CD4-positive, alpha-beta T cell treated with Interferon alpha-2 for 1 hour (primary cell): ENCODE measurements at regions not wholly inside any gene's neighbourhood (a gene's known extent, or its start where the extent isn't known, plus 50 kb on each side); places are given as distances from the start of the nearest gene placed in this dataset.
A peak's percentile ranks its signal among the peaks of the same experiment; 100 is the strongest.

Experiments used
- DNase-seq, 2 donors: peaks; one replicate each; pipeline ENCODE4 v3.0.0-alpha.2; 2020 to 2022

DNA sequence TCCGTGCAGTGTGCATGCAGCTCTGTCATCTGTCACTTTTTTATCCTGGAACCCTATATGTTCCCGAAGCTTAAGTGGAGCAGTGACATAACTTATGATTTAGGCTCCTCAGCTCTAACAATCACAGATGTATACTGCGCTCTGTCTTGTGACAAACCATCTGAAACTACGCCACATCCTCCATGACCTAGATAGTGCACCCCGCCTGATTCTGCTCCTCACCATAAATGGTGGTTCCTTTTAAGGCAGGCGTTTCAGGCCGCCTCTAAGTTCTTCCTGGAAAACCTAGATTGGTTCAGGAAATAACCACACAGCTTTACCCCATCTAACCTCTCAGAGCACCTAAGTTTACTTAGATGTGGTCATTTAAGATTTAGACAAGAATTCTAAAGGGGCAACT lies 372.0 kb downstream of the CDH10 start:
- peak in 1 of 2 donors; percentile 28 for DNase-seq

DNA sequence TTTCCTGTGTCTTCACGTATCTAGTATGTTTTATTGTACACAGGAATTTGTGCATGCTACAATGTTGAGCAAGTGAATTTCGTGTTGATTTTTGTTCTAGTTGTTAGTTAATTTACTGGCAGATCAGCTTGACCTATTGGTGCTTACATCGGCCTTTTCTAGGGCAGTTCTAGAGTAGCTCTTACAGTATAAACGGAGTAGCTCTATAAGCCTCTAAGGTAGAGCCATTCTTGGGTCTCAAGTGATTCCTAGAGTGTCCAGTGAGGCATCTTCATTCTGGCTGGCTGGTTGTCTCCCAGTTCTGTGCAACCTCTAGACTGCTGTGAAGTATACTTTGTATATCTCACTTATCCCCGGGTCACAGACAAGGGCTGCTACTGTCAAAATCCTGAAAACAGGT lies 364.6 kb downstream of the CDH10 start:
- DNase-seq: no peak

DNA sequence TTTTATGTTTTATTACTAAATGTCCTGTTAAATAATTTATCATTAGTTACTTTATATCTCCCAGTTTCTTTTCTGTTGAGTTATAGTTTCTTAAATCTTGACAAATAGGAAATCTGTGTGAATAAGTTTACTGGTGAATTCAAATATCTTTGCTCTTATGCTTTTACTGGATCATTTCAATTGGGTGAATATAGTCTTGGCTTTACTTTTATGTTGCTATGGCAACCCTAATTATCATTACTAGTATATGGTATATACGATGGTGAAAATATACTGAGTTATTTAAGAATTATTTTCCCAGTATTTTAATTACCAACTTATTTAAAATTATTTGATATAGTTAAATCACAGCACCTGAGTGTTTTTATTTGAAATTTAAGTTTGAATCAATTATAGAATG lies 363.0 kb downstream of the CDH10 start:
- DNase-seq: no peak

DNA sequence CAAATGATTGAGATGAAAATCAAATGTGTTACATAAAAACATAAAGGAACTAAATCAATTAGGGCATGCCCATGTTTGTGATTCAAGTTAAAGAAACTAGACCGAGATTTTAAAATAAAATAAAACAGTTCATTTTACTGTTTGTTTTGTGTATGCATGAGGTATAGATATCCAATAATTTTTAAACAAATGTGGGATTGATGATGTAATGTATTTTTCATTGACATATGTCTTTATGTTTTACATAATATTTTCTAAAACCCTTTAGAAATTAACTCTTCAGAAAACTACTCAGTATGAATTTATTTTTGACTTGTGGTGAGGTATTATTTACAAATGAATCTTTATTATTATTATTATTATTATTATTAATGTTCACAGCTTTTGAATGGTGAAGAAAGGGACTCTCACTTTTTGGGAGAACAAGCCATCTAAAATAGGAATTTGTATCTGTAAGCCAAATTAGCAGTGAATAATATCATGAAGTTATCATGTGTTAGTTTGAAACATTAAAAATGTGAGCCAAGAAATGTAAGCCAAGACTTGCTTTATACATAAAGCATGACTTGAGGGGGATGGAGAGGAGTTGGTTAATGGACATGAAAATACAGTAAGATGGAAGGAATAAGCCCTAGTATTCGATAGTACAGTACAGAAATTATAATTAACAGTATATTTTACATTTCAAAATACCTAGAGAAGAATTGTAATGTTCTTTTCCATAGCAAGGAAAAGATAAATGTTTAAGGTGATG lies 355.0 kb downstream of the CDH10 start:
- DNase-seq: no peak

DNA sequence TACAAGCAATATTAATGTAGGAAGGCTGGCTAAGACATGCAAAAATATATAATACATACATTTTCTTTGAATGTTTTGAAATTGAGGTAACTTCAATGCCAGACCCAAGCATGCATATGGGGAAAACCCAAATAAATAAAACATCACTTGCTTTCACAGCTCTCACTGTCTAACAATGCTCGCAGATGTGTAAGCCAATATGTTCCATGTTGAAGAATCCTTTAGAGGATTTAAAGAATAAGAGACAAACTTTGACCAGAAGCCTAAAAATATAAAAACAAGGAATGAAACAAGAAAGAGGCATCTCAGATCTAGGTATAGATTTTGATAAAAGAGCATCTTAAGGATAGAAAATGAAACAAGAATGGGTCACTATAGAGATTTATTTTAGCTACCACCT lies 354.2 kb downstream of the CDH10 start:
- no peak for DNase-seq

DNA sequence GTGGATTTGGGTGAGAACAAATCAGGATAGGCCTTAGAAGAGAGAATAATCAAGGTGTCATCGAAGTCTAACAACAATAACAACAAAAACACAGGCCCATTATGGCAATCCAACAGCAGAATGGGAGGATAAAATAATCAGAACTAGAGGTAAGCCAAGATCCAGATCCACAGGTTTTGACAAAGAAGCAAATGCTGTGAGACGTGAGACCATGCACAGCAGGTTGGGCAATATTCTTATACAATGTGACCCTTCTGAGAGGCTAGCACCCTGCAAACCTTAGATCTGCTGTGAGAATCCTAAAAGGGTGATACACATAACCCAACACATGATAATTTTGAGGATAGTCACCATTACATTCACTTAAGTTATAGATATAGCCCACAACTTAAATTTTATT lies 352.9 kb downstream of the CDH10 start:
- no peak for DNase-seq

DNA sequence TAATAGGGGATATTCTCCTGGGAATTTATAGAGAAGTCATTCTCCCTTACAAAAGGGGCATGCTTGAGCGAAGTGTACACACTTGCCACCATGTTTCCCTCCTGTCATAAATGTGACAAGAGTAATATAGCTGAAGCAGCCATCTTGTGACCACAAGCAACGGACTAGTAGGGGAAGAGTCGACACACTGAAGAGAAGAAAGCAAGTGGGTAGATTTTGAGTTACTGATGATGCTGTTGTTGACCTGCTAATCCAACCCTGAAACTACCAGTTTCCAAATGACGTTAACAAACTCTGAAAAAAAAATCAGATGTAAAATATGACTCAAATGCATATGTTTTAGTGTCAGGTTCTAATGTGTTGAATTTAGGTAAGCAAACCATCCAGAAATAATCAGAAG lies 350.4 kb downstream of the CDH10 start:
- DNase-seq: no peak

DNA sequence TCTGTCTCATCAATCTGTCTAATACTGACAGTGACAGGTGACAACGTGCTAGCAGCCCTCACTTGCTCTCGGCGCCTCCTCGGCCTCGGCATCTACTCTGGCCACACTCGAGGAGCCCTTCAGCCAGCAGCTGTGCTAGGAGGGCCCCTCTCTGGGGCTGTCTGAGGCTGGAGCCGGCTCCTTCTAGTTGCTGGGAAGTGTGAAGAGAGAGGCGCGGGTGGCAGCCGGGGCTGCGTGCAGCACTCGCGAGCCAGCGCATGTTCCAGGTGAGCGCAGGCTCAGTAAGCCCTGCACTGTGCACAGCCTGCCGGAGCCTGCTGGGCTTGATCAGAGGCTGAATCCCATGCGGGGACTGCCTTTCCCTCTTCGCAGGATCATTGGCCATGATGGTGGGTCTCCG lies 330.7 kb downstream of the CDH10 start:
- DNase-seq: no peak

DNA sequence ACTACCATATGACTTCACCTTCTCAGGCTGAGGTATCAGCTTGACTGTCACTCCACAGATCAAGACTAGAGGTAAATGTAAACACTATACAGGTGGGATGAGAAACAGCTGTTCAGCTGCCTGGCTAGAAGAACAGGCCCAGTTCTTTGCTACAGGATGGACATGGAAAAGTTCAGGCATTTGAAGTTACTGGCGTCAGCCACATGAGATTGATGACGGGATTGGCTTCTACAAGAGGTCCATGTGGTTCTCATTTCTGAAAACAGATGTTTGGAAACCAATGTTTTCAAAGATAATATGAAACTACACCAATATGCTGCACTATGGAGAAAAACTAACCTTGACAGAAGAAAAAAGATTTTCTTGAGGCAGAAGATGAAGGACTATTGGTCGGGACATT lies 324.1 kb downstream of the CDH10 start:
- no peak for DNase-seq

DNA sequence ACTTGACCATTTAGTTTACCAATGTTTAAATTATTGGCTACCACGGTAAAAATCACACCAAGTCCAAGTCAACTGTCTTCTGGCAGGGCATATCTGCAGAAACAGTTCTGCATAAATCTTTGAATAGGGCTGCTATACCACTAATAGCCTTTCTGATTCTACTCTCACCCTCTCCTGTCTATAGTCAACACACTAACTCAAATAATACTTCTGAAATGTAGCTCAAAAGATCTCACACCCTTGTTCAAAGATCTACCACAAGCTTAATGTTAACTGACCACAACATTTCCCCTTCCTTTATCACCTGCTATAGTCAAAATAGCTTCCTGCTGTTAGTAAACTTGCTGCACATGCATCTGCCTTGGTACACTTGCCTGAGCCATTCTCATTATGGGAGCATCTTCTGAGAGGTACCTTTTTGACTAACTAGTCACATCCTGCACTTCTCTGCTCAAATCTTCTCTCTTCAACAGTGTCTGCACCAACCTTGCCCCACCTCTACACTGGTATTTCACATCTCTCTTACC lies 319.4 kb downstream of the CDH10 start:
- DNase-seq: no peak

DNA sequence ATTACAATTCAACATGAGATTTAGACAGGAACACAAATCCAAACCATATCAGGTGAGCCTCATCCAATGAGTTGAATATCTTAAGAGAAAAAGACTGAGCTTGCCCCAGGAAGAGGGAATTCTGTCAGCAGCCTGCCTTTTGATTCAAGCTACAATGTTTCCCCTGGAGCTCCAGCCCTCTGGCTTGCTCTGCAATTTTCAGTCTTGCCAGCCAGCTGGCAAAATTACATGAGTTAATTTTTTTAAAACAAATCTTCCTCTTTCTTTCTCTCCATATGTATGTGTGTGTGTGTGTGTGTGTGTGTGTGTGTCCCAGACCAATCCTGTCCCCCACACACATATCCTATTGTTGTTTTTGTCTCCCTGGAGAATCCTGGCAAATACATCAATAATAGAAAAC lies 313.2 kb downstream of the CDH10 start:
- no peak for DNase-seq

DNA sequence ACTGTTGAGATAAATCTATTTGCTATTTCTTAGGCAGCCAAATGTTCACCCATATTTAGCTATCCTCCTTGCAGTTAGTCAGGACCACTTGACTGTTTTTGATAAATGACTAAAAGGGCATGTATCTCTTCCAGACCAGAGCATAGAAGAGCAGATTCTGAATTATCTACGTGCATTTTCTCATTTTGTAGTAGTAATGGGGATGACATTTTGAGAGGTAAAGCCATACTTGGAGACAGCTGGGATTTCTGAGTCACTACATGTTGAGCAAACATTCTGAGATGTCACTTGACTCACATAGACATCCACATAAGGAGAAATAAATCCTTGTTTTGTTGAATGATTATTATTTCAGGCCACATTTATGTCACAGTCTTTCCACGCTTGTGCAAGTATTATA lies 297.6 kb downstream of the CDH10 start:
- DNase-seq: no peak

DNA sequence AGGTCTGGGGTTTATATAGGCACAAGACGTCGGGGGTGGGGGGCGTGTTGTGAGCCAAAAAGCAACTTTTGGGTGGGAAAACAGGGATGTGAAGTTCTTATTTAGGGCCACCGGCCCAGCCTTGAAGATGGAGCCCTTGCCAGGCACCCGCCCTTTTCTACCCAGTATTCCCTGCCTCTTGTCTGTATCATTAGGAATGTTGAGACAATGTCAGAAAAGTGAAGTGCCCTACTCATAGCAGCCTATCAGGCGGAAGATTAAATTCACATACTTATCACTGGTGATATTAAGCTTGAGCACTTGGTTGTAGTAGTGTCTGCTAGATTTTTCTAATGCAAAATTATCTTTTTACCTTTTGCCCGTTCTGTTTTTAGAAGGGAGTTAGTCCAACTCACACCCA lies 293.5 kb downstream of the CDH10 start:
- DNase-seq: no peak

DNA sequence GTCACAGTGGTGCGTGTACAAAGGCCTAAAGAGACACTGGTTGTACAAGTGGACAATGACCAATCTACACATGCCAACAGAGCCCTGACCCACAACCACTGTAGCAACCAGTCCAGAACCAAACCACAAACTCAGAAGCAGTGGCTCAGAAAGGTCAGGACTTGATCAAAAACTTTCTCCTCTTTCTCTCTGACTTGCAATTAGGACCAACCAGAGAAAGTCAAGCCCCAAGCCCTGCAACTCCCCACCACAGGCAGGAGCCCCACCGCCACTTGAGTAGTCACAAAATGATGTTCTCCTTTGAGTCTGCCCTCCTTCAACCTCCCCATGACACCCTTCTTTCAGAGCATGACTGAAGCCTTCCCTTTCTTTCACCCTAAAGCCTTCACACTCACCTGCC lies 291.8 kb downstream of the CDH10 start:
- DNase-seq: no peak

DNA sequence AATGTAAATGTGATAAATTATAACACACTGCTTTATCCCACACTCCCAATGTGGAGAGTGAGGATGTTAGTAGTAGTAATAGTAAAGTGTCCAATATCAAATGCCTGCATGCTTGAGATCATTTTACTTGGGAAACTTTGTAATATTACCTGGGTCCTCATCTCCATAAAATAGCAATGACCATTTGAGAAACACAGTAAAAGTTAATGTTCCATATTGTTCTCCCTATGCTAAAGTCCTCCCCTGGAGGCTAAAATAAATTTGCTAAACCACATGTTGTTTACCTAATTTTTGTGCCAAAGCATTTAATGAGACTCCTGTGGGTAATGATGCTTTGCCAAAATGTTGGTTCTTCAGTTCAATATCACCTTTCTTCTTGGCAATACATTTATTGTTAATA lies 291.2 kb downstream of the CDH10 start:
- DNase-seq: no peak

DNA sequence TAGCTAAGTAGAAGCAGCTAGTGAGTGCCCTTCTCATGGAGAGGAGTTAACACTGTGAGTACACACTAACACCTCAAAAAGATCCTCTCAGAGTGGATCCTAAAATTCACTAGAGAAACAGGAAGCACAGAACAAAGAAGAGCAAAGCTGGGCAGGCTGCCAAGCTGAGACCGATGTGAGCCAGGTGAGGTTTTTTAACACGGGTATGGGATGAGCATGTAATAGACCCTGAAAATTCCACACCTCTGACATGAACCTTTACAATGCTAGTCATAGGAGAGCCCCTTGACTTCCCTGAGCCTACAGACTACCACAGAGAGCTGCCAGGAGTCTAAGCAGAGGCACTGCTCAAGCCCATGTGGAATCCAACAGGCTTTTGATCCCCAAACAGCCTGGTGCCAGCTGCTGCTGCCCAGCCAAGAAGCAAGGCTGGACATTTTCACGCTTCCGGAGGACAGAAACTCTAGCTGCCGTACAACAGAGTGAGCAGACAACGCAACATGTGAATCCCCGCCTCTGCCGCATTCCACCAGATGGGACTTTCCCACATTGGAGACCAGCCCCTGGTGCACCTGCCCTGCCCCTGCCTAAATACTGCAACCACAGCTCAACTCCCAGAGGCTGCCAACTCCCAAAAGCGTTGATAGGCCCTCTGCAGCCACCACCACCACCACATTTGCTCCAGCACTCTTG lies 280.8 kb downstream of the CDH10 start:
- DNase-seq: no peak

DNA sequence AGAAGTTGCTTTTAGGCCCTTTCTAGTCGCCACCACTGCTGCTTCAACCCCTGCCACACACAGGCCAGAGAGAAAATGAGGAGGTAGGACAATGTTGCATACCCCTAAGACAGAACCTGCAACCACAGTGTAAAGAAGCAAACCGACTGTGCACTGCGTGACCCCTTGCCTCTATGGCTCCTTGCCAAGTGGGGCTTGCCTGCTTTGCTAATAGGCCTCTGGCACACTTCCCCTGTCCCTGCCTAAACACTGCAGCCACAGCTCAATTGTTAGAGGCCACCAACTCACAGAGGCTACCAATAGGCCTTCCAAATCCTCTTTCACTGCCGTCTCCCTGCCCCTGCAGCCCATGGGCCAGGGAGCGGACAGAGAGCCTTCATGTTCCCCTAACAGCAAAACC lies 280.1 kb downstream of the CDH10 start:
- no peak for DNase-seq

DNA sequence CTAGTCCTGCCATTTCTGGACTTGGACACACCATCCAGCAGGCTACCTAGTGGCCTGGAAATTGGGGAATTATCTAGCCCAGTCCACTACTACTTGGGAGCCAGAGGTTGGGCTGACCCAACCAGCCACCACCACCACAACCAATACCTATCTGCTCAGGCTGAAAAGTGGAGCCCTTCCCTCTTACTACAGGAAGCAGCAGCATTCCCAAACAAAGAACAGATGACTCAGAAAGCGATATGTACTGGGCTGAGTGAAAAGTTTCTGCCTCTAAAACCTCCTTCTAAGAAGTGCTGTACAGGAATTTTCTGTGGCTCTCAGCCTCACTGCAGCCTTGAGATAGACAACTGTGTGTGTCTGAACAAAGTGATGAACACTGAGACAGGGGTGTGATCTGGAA lies 279.4 kb downstream of the CDH10 start:
- DNase-seq: no peak

DNA sequence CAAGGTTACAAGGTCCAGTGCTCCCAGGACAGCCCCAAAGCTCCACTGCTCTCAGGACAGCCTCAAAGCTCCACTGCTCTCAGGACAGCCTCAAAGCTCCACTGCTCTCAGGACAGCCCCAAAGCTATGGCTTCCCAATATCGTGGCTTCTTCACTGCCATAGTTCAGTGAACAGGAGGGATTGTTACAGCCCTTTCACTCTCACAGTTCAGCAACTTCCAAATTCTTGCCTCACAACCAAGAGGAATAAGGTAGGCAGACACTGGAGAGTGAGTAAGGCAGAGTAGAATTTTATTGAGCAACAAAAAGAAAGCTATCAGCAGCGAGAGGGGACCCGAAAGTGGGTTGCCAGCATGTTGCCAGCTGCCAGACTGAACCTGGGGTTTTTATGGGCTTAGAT lies 277.6 kb downstream of the CDH10 start:
- DNase-seq: no peak

DNA sequence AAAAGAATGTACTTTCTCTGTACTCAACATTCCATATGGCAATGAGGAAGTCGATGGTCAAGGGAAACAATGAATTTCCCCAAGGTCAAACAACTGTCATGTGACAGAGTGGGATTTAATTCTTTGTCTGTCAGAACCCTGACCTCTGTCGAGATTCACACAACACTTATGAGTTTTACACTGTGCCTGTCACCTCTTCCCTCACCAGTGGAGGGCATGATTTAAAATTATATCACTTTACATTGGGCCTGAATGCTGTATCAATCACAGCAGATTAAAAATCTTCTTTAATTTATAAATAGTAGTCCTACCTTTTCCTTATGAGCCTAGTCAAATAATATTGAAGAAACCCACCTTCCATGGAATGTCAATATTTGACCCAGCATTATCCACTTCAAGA lies 276.7 kb downstream of the CDH10 start:
- no peak for DNase-seq

DNA sequence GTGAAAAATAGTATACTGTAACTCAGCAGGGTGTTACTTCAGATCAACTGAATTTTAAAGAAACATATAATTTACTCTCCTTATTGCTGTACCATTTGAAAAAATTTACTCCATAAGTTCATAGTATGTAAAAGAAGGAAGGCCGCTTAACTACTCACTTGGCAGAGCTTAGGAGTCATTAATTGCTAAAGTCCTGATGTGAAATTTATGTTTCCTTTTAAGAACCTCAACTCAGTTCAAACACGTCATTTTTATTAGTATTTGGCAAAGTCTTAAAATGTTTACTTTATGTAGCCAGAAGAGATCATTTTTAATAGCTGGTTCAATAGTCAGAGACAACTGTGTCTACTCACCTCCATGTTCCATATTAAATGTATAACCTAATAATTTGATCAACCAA lies 268.6 kb downstream of the CDH10 start:
- no peak for DNase-seq

DNA sequence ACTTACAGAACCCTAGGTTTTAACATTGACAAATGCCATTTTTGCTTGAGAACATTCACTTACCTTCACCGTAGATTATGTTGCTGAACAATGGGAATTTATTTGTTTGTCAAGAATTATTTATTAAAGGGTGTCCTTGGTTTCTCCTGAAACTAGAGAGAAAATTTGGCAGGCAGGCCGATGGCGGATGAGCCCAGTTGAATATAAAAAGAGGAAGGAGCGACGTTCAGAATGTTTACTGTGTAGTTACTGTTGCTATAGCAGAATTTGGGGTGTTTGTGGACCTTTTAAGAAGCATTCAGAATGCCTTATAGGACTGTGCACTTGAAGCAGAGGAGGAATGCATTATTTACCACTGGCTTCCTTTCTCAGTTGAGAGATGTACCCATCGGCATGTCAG lies 268.2 kb downstream of the CDH10 start:
- DNase-seq: no peak

DNA sequence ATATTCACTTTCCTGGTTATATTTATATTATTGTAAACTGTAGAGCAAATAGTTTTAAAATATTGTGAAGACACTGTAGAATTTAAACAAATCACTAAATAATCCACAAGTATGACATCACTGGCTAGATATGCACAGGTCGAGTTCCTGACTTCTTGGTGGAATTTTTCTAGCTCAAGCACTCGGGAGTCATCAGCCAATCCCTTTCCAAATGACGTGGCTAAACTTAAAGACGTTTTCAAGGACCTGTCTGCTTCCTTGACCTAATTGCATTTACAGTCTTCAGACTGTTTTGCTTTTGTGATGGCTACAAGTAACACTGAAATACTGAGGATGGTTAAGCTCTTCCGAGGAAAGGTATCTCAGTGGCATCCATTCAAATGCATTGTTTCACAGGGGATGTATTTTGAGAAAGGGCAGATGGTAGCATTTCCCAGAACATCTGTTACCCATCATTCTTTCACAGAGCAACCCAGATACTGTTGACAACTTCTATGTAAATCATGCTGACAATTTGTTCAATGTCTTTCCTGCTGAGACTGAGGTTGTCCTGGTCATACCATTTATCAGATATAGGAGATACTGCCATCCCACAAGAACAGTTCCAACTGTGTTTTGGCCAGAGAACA lies 262.8 kb downstream of the CDH10 start:
- DNase-seq: no peak

DNA sequence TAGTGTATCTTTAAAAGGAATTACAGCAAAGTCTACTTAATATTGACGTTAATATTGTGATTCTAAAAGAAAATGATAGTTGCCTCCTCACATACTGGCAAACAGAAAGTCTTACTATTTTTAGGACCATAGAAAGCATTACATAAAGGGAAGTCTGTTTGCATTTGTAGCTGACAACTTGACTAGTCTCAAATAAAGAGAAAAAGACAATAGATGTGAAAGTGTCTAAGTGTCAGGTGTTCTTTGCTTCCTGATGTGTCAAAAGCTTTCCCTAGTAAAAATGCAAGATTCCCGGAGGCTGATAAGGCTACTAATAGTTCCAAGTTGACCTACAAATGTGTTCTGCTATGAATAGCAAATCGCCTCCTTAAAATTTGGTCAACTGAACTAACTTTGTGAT lies 259.7 kb downstream of the CDH10 start:
- no peak for DNase-seq
